ENCODE measurements at regions not wholly inside any gene's neighbourhood (a gene's known extent, or its start where the extent isn't known, plus 50 kb on each side); places are given as distances from the start of the nearest gene placed in this dataset.

GRCh38 chr15:91366111-91366510 lies 266.1 kb downstream of the SV2B start:
- no peak for TF ChIP-seq CTCF (IDR thresholded peaks at IDR 0.05)
- no peak for TF ChIP-seq POLR2A (IDR thresholded peaks at IDR 0.05)
